B cell (primary cell): ENCODE measurements at regions not wholly inside any gene's neighbourhood (a gene's known extent, or its start where the extent isn't known, plus 50 kb on each side); places are given as distances from the start of the nearest gene placed in this dataset.

Experiments
- ATAC-seq: fragments of 200-7000 bp; cut with Tn5 transposase; one replicate; pipeline ENCODE4 v1.10.0; 2021; ENCODE audit warnings: low read depth, mild to moderate bottlenecking, moderate number of reproducible peaks, moderate library complexity
- CTCF ChIA-PET: fragments of 350-600 bp; sonication (Branson Sonifier 250); formaldehyde crosslinking; loops from one replicate; lab custom pipeline; 2021; ENCODE audit warnings: antibody characterized with exemption, inconsistent platforms; lab: Charles Lee
- POLR2A ChIA-PET: fragments of 350-600 bp; sonication (Branson Sonifier 250); formaldehyde crosslinking; loops from one replicate; lab custom pipeline; 2021; ENCODE audit warnings: antibody characterized with exemption; lab: Charles Lee
- DNase-seq: peaks from one replicate; pipeline ENCODE4 v3.0.0; 2013
- H2AFZ ChIP-seq: 2 replicates; pipeline ENCODE4 v1.6.1; 2012; ENCODE audit warnings: mild to moderate bottlenecking, low read depth, low read length; ENCODE audit not compliant: insufficient read depth, poor library complexity, severe bottlenecking
- H3K27ac ChIP-seq, 2 donors: 1 replicate in 1 of 2; 2 replicates in 1 of 2; pipeline ENCODE4 v1.5.1; 2012 to 2013; ENCODE audit warnings: low read length in 2 of 2, mild to moderate bottlenecking in 2 of 2, moderate library complexity in 1 of 2
- H3K27me3 ChIP-seq, 4 experiments: fragments of 200-600 bp in 1 of 4; sonication (generic) in 1 of 4; replicated peaks in 1 of 4; 1 replicate in 2 of 4; 2 replicates in 2 of 4; pipeline versions ENCODE4 v1.6.1 to v1.7.0; 2013 to 2016; ENCODE audit warnings: low read length in 3 of 4, mild to moderate bottlenecking in 2 of 4, mixed read lengths in 1 of 4, moderate library complexity in 1 of 4; ENCODE audit not compliant: insufficient read depth in 4 of 4, control insufficient read depth in 3 of 4; ENCODE audit errors: control extremely low read depth in 1 of 4
- H3K36me3 ChIP-seq, 2 experiments: replicated peaks in 1 of 2; 1 replicate in 1 of 2; 2 replicates in 1 of 2; pipeline versions ENCODE4 v1.6.1 to v1.7.1; 2013; ENCODE audit warnings: low read length in 1 of 2; ENCODE audit not compliant: insufficient read depth in 2 of 2, control insufficient read depth in 1 of 2; ENCODE audit errors: control extremely low read depth in 1 of 2, extremely low read depth in 1 of 2
- H3K4me1 ChIP-seq, 2 donors: fragments of 200-600 bp in 1 of 2; sonication (generic) in 1 of 2; 1 replicate in 1 of 2; 2 replicates in 1 of 2; pipeline versions ENCODE4 v1.5.1 to v1.6.1; 2013 to 2017; ENCODE audit warnings: low read length in 2 of 2; ENCODE audit not compliant: control insufficient read depth in 2 of 2, insufficient read depth in 2 of 2
- H3K4me2 ChIP-seq: replicated peaks from 2 replicates; pipeline ENCODE3; 2012; ENCODE audit warnings: mild to moderate bottlenecking, low read depth, low read length; ENCODE audit not compliant: poor library complexity, severe bottlenecking
- H3K4me3 ChIP-seq, 5 experiments: fragments of 200-600 bp in 1 of 5; sonication (generic) in 1 of 5; 1 replicate in 3 of 5; 2 replicates in 2 of 5; pipeline versions ENCODE4 v1.5.1 to v1.7.0; 2011 to 2016; ENCODE audit warnings: low read length in 4 of 5, mild to moderate bottlenecking in 4 of 5, low read depth in 2 of 5, control low read depth in 1 of 5, moderate library complexity in 1 of 5; ENCODE audit not compliant: insufficient read depth in 1 of 5; ENCODE audit errors: control extremely low read depth in 1 of 5, extremely low read depth in 1 of 5
- H3K79me2 ChIP-seq: fragments of 200-600 bp; sonication (generic); one replicate; pipeline ENCODE4 v1.6.0; 2016; ENCODE audit warnings: low read length; ENCODE audit not compliant: control insufficient read depth, insufficient read depth
- H3K9ac ChIP-seq: fragments of 200-600 bp; sonication (generic); 2 replicates; pipeline ENCODE4 v1.6.1; 2017; ENCODE audit warnings: mild to moderate bottlenecking, low read length, moderate library complexity
- H3K9me3 ChIP-seq, 3 donors: one replicate each; pipeline versions ENCODE4 v1.6.1 to v1.7.1; 2013; ENCODE audit warnings: low read length in 2 of 3; ENCODE audit not compliant: control insufficient read depth in 2 of 3, insufficient read depth in 1 of 3; ENCODE audit errors: control extremely low read depth in 1 of 3
- H4K20me1 ChIP-seq: 2 replicates; pipeline ENCODE4 v1.6.0; 2012; ENCODE audit warnings: mild to moderate bottlenecking, low read length; ENCODE audit not compliant: insufficient read depth, control insufficient read depth, poor library complexity, severe bottlenecking
- H3K27ac Mint-ChIP-seq: one replicate; pipeline ENCODE4 v1.8.0; 2021; ENCODE audit warnings: mixed read lengths
- H3K27me3 Mint-ChIP-seq: one replicate; pipeline ENCODE4 v1.8.0; 2021; ENCODE audit warnings: mixed read lengths
- H3K4me1 Mint-ChIP-seq: one replicate; pipeline ENCODE4 v1.8.0; 2021; ENCODE audit warnings: mixed read lengths
- H3K4me3 Mint-ChIP-seq: one replicate; pipeline ENCODE4 v1.8.0; 2021; ENCODE audit warnings: mixed read lengths
- H3K9me3 Mint-ChIP-seq: one replicate; pipeline ENCODE4 v1.8.0; 2022; ENCODE audit warnings: mixed read lengths; ENCODE audit not compliant: insufficient read depth
- EZH2 ChIP-seq: IDR thresholded peaks from 2 replicates; pipeline ENCODE4 v1.6.1; 2012; ENCODE audit warnings: borderline replicate concordance, low read depth, mild to moderate bottlenecking, moderate library complexity, low read length; ENCODE audit not compliant: insufficient read depth, poor library complexity, severe bottlenecking
- WGBS: methylation state at CpG from one replicate; pipeline ENCODE4 v1.1.5; 2013; ENCODE audit warnings: missing lambda C conversion rate; ENCODE audit not compliant: insufficient coverage; 5-methylcytosine and 5-hydroxymethylcytosine counted together
- intact Hi-C: fragments of 100-400 bp; cut with micrococcal nuclease; formaldehyde crosslinking; loops from one replicate; pipeline ENCODE4 v1.10.0; 2022
- TF ChIP-seq, protein P1 (sequence below): fragments of 200-600 bp; IDR thresholded peaks from one replicate; pipeline ENCODE4 v1.8.0; 2022; ENCODE audit warnings: antibody characterized with exemption, mild to moderate bottlenecking

DNA sequence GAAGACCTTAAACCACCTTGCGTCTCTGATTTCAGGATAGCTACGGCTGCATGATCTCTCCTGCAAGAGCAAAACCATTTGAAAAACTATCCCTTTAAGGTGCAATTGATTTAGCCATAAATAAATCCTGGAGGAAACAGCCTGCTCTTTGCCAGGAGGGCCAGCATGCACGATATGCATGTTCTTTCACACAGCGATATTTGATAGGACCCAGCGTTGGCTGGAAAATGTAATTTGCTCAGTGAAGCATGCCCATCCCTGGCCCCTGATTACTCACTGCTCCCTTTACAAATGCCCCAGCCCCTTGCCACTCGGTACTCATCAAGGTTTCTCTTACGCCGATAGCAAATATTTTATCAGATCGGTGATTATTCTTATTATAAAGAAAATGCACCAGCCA, 315.4 kb downstream of the CDH2 start:
- TF ChIP-seq, protein P1, sequence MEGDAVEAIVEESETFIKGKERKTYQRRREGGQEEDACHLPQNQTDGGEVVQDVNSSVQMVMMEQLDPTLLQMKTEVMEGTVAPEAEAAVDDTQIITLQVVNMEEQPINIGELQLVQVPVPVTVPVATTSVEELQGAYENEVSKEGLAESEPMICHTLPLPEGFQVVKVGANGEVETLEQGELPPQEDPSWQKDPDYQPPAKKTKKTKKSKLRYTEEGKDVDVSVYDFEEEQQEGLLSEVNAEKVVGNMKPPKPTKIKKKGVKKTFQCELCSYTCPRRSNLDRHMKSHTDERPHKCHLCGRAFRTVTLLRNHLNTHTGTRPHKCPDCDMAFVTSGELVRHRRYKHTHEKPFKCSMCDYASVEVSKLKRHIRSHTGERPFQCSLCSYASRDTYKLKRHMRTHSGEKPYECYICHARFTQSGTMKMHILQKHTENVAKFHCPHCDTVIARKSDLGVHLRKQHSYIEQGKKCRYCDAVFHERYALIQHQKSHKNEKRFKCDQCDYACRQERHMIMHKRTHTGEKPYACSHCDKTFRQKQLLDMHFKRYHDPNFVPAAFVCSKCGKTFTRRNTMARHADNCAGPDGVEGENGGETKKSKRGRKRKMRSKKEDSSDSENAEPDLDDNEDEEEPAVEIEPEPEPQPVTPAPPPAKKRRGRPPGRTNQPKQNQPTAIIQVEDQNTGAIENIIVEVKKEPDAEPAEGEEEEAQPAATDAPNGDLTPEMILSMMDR: no peak
- TF ChIP-seq EZH2: no peak
- ChIA-PET CTCF (no interaction called here), POLR2A (no interaction called here)
- WGBS: 92% methylated on average over 5 of the region's 9 CpGs
- DNase-seq (no peak), ATAC-seq (no peak)
- H3K9ac ChIP-seq: no peak overlapping the region
- no peak overlapping the region for H3K4me2 ChIP-seq
- H4K20me1 ChIP-seq: no peaks in the 10 kb centered on the region
- no peaks in the 10 kb centered on the region for H3K27me3 ChIP-seq
- no peak overlapping the region for H3K4me3 ChIP-seq
- H3K36me3 ChIP-seq: no peaks in the 10 kb centered on the region
- H3K9me3 Mint-ChIP-seq: no peaks in the 10 kb centered on the region
- intact Hi-C loops: no loop called here
- H3K79me2 ChIP-seq: no peaks in the 10 kb centered on the region
- no peak overlapping the region for H3K4me3 Mint-ChIP-seq
- H3K27me3 Mint-ChIP-seq: no peaks in the 10 kb centered on the region
- no peak overlapping the region for H2AFZ ChIP-seq
- no peak overlapping the region for H3K27ac Mint-ChIP-seq
- H3K9me3 ChIP-seq: peaks cover 0 to 7% (median 0%) of the 10 kb centered on the region in 3 donors
- H3K4me1 Mint-ChIP-seq: no peaks in the 10 kb centered on the region
- H3K4me1 ChIP-seq: no peaks in the 10 kb centered on the region
- no peak overlapping the region for H3K27ac ChIP-seq

DNA sequence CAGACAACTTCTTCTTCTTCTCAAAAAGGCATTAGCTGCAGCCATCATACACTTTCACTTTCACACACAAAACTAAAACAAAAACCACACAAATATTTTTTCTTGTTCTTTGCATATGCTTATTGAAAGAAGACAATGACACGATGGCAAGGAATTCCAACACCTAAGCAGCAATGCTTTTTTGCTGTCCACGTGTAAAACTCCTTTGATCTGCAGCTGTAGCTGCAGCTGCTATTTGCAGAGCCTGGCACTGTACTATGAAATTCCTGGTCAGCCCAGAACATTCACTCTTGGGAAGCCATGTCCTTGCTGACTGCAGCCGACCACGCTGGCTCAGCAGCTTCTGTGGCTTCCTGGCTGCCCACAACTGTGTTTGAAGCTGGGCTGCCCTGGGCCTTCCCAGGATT, 316.2 kb downstream of the CDH2 start:
- ChIA-PET POLR2A (no interaction called here), CTCF (no interaction called here)
- Histone ChIP-seq H3K4me3 (no peak overlapping the region), H4K20me1 (no peaks in the 10 kb centered on the region), H3K36me3 (no peaks in the 10 kb centered on the region), H2AFZ (no peak overlapping the region), H3K27ac (no peak overlapping the region), H3K79me2 (no peaks in the 10 kb centered on the region), H3K27me3 (no peaks in the 10 kb centered on the region), H3K9ac (no peak overlapping the region), H3K4me1 (no peaks in the 10 kb centered on the region), H3K4me2 (no peak overlapping the region), H3K9me3 (peaks cover 0 to 7% (median 0%) of the 10 kb centered on the region in 3 donors)
- Mint-ChIP-seq H3K27me3 (no peaks in the 10 kb centered on the region), H3K4me1 (no peaks in the 10 kb centered on the region), H3K27ac (no peak overlapping the region), H3K4me3 (no peak overlapping the region), H3K9me3 (no peaks in the 10 kb centered on the region)
- TF ChIP-seq, protein P1: no peak
- TF ChIP-seq EZH2: no peak
- intact Hi-C loops: no loop called here
- WGBS: 24% methylated on average over 4 of the region's 4 CpGs
- ATAC-seq: no peak
- DNase-seq: no peak
